ENCODE measurements at regions not wholly inside any gene's neighbourhood (a gene's known extent, or its start where the extent isn't known, plus 50 kb on each side); places are given as distances from the start of the nearest gene placed in this dataset.

- no peaks in the 10 kb centered on the region for H3K79me2 ChIP-seq (ENCODE audit: control insufficient read depth, insufficient read depth, low read length, poor library complexity)
- no peak overlapping the region for H3K27ac ChIP-seq (ENCODE audit: low read depth, low read length)
- no peaks in the 10 kb centered on the region for H3K79me1 ChIP-seq (ENCODE audit: low read length)
- H2AK5ac ChIP-seq (ENCODE audit: low read length) = no peak overlapping the region
- no peak overlapping the region for H4K8ac ChIP-seq (ENCODE audit: low read depth, low read length)
- H3K4me1 ChIP-seq (ENCODE audit: control insufficient read depth in 1 of 2, insufficient read depth in 2 of 2, low read length in 2 of 2) = no peaks in the 10 kb centered on the region
- no CpG with 5 or more reads among the region's 1 CpG for WGBS (ENCODE audit: extremely low coverage, insufficient coverage, insufficient read length)
- H3K36me3 ChIP-seq (ENCODE audit: control insufficient read depth in 1 of 2, insufficient read depth in 2 of 2, low read length in 2 of 2) = no peaks in the 10 kb centered on the region
- H3K27me3 ChIP-seq (ENCODE audit: insufficient read depth, low read length) = no peaks in the 10 kb centered on the region
- H3K4ac ChIP-seq (ENCODE audit: low read depth, low read length) = no peak overlapping the region
- no peak for DNase-seq
- H3K23ac ChIP-seq (ENCODE audit: low read length) = no peak overlapping the region
- H3K18ac ChIP-seq (ENCODE audit: low read length) = no peak overlapping the region
- H2AFZ ChIP-seq (ENCODE audit: insufficient read depth, low read length, poor library complexity) = no peak overlapping the region
- H3K4me2 ChIP-seq (ENCODE audit: low read length) = no peak overlapping the region
- H2BK120ac ChIP-seq (ENCODE audit: insufficient read depth, low read length, poor library complexity) = no peak overlapping the region
- H3K4me3 ChIP-seq (ENCODE audit: low read depth, low read length) = no peak overlapping the region
- H2BK12ac ChIP-seq (ENCODE audit: low read length) = no peak overlapping the region
- H4K91ac ChIP-seq (ENCODE audit: low read depth, low read length) = no peak overlapping the region
- H2BK5ac ChIP-seq (ENCODE audit: low read depth, low read length, poor library complexity) = no peak overlapping the region
- H3K9me3 ChIP-seq (ENCODE audit: insufficient read depth, low read depth, low read length) = no peaks in the 10 kb centered on the region
- H3K14ac ChIP-seq (ENCODE audit: low read length) = no peak overlapping the region
- no peak overlapping the region for H3K9ac ChIP-seq (ENCODE audit: low read length)
- no peak overlapping the region for H4K12ac ChIP-seq (ENCODE audit: low read depth, low read length)
These were observed 51.9 kb upstream of the DBX2 start for GRCh38 chr12:45102818-45103217.

DNA sequence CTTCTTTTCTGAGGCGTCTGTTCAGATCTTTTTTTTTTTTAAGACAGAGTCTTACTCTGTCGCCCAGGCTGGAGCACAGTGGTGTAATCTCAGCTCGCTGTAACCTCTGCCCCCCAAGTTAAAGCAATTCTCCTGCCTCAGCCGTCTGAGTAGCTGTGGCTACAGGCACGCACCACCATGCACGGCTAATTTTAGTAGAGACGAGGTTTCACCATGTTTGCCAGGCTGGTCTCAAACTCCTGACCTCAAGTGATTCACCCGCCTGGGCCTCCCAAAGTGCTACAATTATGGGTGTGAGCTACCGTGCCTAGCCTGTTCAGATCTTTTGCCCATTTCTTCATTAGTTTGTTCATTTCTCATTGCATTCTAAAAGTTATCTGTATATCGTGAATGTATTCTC, 55.1 kb upstream of the DBX2 start:
- no peak for DNase-seq
- H3K27ac ChIP-seq (ENCODE audit: low read depth, low read length) = no peak overlapping the region
- no peak overlapping the region for H3K18ac ChIP-seq (ENCODE audit: low read length)
- no peak overlapping the region for H4K12ac ChIP-seq (ENCODE audit: low read depth, low read length)
- no peaks in the 10 kb centered on the region for H3K4me1 ChIP-seq (ENCODE audit: control insufficient read depth in 1 of 2, insufficient read depth in 2 of 2, low read length in 2 of 2)
- no peak overlapping the region for H2BK5ac ChIP-seq (ENCODE audit: low read depth, low read length, poor library complexity)
- H3K14ac ChIP-seq (ENCODE audit: low read length) = no peak overlapping the region
- no peak overlapping the region for H3K23ac ChIP-seq (ENCODE audit: low read length)
- no peak overlapping the region for H2BK12ac ChIP-seq (ENCODE audit: low read length)
- no peaks in the 10 kb centered on the region for H3K9me3 ChIP-seq (ENCODE audit: insufficient read depth, low read depth, low read length)
- H2BK120ac ChIP-seq (ENCODE audit: insufficient read depth, low read length, poor library complexity) = no peak overlapping the region
- no peaks in the 10 kb centered on the region for H3K27me3 ChIP-seq (ENCODE audit: insufficient read depth, low read length)
- H4K8ac ChIP-seq (ENCODE audit: low read depth, low read length) = no peak overlapping the region
- H3K9ac ChIP-seq (ENCODE audit: low read length) = no peak overlapping the region
- no peak overlapping the region for H3K4me2 ChIP-seq (ENCODE audit: low read length)
- WGBS (ENCODE audit: extremely low coverage, insufficient coverage, insufficient read length) = no CpG with 5 or more reads among the region's 10 CpGs
- no peak overlapping the region for H2AFZ ChIP-seq (ENCODE audit: insufficient read depth, low read length, poor library complexity)
- H2AK5ac ChIP-seq (ENCODE audit: low read length) = no peak overlapping the region
- H3K36me3 ChIP-seq (ENCODE audit: control insufficient read depth in 1 of 2, insufficient read depth in 2 of 2, low read length in 2 of 2) = no peaks in the 10 kb centered on the region
- no peak overlapping the region for H3K4me3 ChIP-seq (ENCODE audit: low read depth, low read length)
- H3K4ac ChIP-seq (ENCODE audit: low read depth, low read length) = no peak overlapping the region
- H4K91ac ChIP-seq (ENCODE audit: low read depth, low read length) = no peak overlapping the region
- no peaks in the 10 kb centered on the region for H3K79me2 ChIP-seq (ENCODE audit: control insufficient read depth, insufficient read depth, low read length, poor library complexity)
- H3K79me1 ChIP-seq (ENCODE audit: low read length) = no peaks in the 10 kb centered on the region

DNA sequence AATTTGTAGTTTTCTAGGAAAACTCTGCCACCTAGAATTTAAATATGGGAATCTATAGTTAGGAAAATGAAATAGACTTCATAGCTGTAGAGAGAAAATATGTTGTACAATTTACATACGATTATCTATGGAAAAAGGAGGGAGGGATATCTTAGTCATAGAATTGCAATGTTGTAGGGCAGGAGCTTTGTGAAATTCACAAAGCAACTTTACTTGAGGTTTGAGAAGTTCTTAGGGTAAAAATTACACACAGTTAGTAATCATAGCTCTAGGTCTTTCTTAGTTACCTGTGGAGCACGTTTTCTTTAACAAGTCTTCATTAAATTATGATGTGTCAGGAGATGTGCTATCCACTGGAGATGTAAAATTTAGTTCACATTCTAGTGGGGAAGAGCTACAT, 61.4 kb upstream of the DBX2 start:
- peak in 1 of 2 donors; percentile 57 for DNase-seq
- Histone ChIP-seq H3K27ac (ENCODE audit: low read depth, low read length) (no peak overlapping the region), H4K8ac (ENCODE audit: low read depth, low read length) (no peak overlapping the region), H2BK12ac (ENCODE audit: low read length) (no peak overlapping the region), H3K23ac (ENCODE audit: low read length) (no peak overlapping the region), H3K36me3 (ENCODE audit: control insufficient read depth in 1 of 2, insufficient read depth in 2 of 2, low read length in 2 of 2) (no peaks in the 10 kb centered on the region), H3K14ac (ENCODE audit: low read length) (no peak overlapping the region), H3K79me2 (ENCODE audit: control insufficient read depth, insufficient read depth, low read length, poor library complexity) (no peaks in the 10 kb centered on the region), H3K9me3 (ENCODE audit: insufficient read depth, low read depth, low read length) (no peaks in the 10 kb centered on the region), H2AFZ (ENCODE audit: insufficient read depth, low read length, poor library complexity) (no peak overlapping the region), H3K4me2 (ENCODE audit: low read length) (no peak overlapping the region), H3K4me1 (ENCODE audit: control insufficient read depth in 1 of 2, insufficient read depth in 2 of 2, low read length in 2 of 2) (peaks cover 0 to 2% of the 10 kb centered on the region in 2 experiments), H3K79me1 (ENCODE audit: low read length) (no peaks in the 10 kb centered on the region), H2BK120ac (ENCODE audit: insufficient read depth, low read length, poor library complexity) (no peak overlapping the region), H3K27me3 (ENCODE audit: insufficient read depth, low read length) (no peaks in the 10 kb centered on the region), H3K4me3 (ENCODE audit: low read depth, low read length) (no peak overlapping the region), H3K4ac (ENCODE audit: low read depth, low read length) (no peak overlapping the region), H3K9ac (ENCODE audit: low read length) (no peak overlapping the region), H2AK5ac (ENCODE audit: low read length) (no peak overlapping the region), H4K12ac (ENCODE audit: low read depth, low read length) (no peak overlapping the region), H2BK5ac (ENCODE audit: low read depth, low read length, poor library complexity) (no peak overlapping the region), H4K91ac (ENCODE audit: low read depth, low read length) (no peak overlapping the region), H3K18ac (ENCODE audit: low read length) (no peak overlapping the region)
- no CpG with 5 or more reads among the region's 2 CpGs for WGBS (ENCODE audit: extremely low coverage, insufficient coverage, insufficient read length)

DNA sequence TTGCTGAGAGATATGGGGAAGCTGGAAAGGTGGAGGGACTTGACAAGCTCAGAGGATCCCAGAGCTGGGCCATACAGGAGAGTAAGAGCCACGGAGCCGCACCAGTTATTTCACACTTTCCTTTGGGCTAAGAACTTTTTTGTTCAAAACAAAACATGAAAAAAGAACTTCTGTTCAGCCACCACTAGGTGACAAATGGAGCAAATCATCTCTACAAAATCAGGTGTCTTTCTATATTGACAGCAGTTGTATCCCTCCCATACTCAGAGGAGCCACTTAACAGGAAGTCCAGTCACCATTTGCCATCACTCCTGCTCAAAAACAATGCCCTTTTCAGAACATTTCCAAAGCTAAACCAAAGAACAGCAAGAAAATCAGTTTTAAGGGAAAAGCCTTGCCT, 70.3 kb upstream of the DBX2 start:
- Histone ChIP-seq H3K79me1 (ENCODE audit: low read length) (no peaks in the 10 kb centered on the region), H3K27ac (ENCODE audit: low read depth, low read length) (no peak overlapping the region), H3K79me2 (ENCODE audit: control insufficient read depth, insufficient read depth, low read length, poor library complexity) (no peaks in the 10 kb centered on the region), H2BK120ac (ENCODE audit: insufficient read depth, low read length, poor library complexity) (no peak overlapping the region), H3K9ac (ENCODE audit: low read length) (no peak overlapping the region), H4K12ac (ENCODE audit: low read depth, low read length) (no peak overlapping the region), H3K14ac (ENCODE audit: low read length) (no peak overlapping the region), H3K27me3 (ENCODE audit: insufficient read depth, low read length) (no peaks in the 10 kb centered on the region), H3K18ac (ENCODE audit: low read length) (no peak overlapping the region), H2AFZ (ENCODE audit: insufficient read depth, low read length, poor library complexity) (no peak overlapping the region), H2BK5ac (ENCODE audit: low read depth, low read length, poor library complexity) (no peak overlapping the region), H3K4ac (ENCODE audit: low read depth, low read length) (no peak overlapping the region), H2AK5ac (ENCODE audit: low read length) (no peak overlapping the region), H4K8ac (ENCODE audit: low read depth, low read length) (no peak overlapping the region), H3K4me3 (ENCODE audit: low read depth, low read length) (no peak overlapping the region), H4K91ac (ENCODE audit: low read depth, low read length) (no peak overlapping the region), H3K23ac (ENCODE audit: low read length) (no peak overlapping the region), H3K4me1 (ENCODE audit: control insufficient read depth in 1 of 2, insufficient read depth in 2 of 2, low read length in 2 of 2) (no peaks in the 10 kb centered on the region), H3K4me2 (ENCODE audit: low read length) (no peak overlapping the region), H2BK12ac (ENCODE audit: low read length) (no peak overlapping the region), H3K36me3 (ENCODE audit: control insufficient read depth in 1 of 2, insufficient read depth in 2 of 2, low read length in 2 of 2) (no peaks in the 10 kb centered on the region), H3K9me3 (ENCODE audit: insufficient read depth, low read depth, low read length) (no peaks in the 10 kb centered on the region)
- WGBS (ENCODE audit: extremely low coverage, insufficient coverage, insufficient read length) = no CpG with 5 or more reads among the region's 2 CpGs
- no peak for DNase-seq
